ENCODE measurements at regions not wholly inside any gene's neighbourhood (a gene's known extent, or its start where the extent isn't known, plus 50 kb on each side); places are given as distances from the start of the nearest gene placed in this dataset.
"Not testable (repeated sequence)": the region's sequence is repeated elsewhere in the genome, so short reads cannot be mapped to it uniquely, and the experiment has no call there.

GRCh38 chr18:10247021-10247741, 207.3 kb upstream of the APCDD1 start:
- no peak for DNase-seq (ENCODE audit: low read depth in 2 of 2)

- no peak for DNase-seq (ENCODE audit: low read depth in 2 of 2)
Measured at GRCh38 chr18:10247742-10248082, 206.7 kb upstream of the APCDD1 start.

GRCh38 chr18:10248738-10249137, 205.7 kb upstream of the APCDD1 start:
- DNase-seq (ENCODE audit: low read depth in 2 of 2), result no peak

- no peak for DNase-seq (ENCODE audit: low read depth in 2 of 2)
Measured at GRCh38 chr18:10249270-10249669, 205.2 kb upstream of the APCDD1 start.

- DNase-seq (ENCODE audit: low read depth in 2 of 2), result no peak
Measured at GRCh38 chr18:10249801-10250200, 204.6 kb upstream of the APCDD1 start.

- DNase-seq (ENCODE audit: low read depth in 2 of 2), result no peak
Measured at GRCh38 chr18:10252494-10252893, 201.9 kb upstream of the APCDD1 start.

GRCh38 chr18:10252952-10253705, 201.3 kb upstream of the APCDD1 start:
- no peak for DNase-seq (ENCODE audit: low read depth in 2 of 2)

- DNase-seq (ENCODE audit: low read depth in 2 of 2), result not testable (repeated sequence)
Measured at GRCh38 chr18:10256276-10256675, 198.2 kb upstream of the APCDD1 start.

GRCh38 chr18:10258836-10259474, 195.5 kb upstream of the APCDD1 start:
- no peak for DNase-seq (ENCODE audit: low read depth in 2 of 2)

GRCh38 chr18:10259901-10260300, 194.5 kb upstream of the APCDD1 start:
- no peak for DNase-seq (ENCODE audit: low read depth in 2 of 2)

- DNase-seq (ENCODE audit: low read depth in 2 of 2), result no peak
Measured at GRCh38 chr18:10261344-10262276, 192.8 kb upstream of the APCDD1 start.

GRCh38 chr18:10262566-10262965, 191.9 kb upstream of the APCDD1 start:
- DNase-seq (ENCODE audit: low read depth in 2 of 2), result no peak

GRCh38 chr18:10264260-10264659, 190.2 kb upstream of the APCDD1 start:
- no peak for DNase-seq (ENCODE audit: low read depth in 2 of 2)

- no peak for DNase-seq (ENCODE audit: low read depth in 2 of 2)
Measured at GRCh38 chr18:10265560-10266333, 188.7 kb upstream of the APCDD1 start.

GRCh38 chr18:10266334-10266590, 188.2 kb upstream of the APCDD1 start:
- DNase-seq (ENCODE audit: low read depth in 2 of 2), result no peak

- no peak for DNase-seq (ENCODE audit: low read depth in 2 of 2)
Measured at GRCh38 chr18:10269261-10269660, 185.2 kb upstream of the APCDD1 start.

GRCh38 chr18:10270151-10270571, 184.3 kb upstream of the APCDD1 start:
- DNase-seq (ENCODE audit: low read depth in 2 of 2), result no peak

- no peak for DNase-seq (ENCODE audit: low read depth in 2 of 2)
Measured at GRCh38 chr18:10271481-10271880, 183.0 kb upstream of the APCDD1 start.

- DNase-seq (ENCODE audit: low read depth in 2 of 2), result no peak
Measured at GRCh38 chr18:10274301-10274700, 180.1 kb upstream of the APCDD1 start.

GRCh38 chr18:10275486-10275885, 178.9 kb upstream of the APCDD1 start:
- no peak for DNase-seq (ENCODE audit: low read depth in 2 of 2)

- DNase-seq (ENCODE audit: low read depth in 2 of 2), result no peak
Measured at GRCh38 chr18:10278265-10278664, 176.2 kb upstream of the APCDD1 start.
